GM23338 (cell line): ENCODE measurements at regions not wholly inside any gene's neighbourhood (a gene's known extent, or its start where the extent isn't known, plus 50 kb on each side); places are given as distances from the start of the nearest gene placed in this dataset.
A peak's percentile ranks its signal among the peaks of the same experiment; 100 is the strongest.

Experiments used
- ATAC-seq: fragments of 200-7000 bp; cut with Tn5 transposase; 3 replicates; pipeline ENCODE4 v1.9.1; 2020
- DNase-seq: peaks from one replicate; pipeline ENCODE4 v3.0.0-alpha.2; 2015; ENCODE audit warnings: low spot score
- H2AFZ ChIP-seq: fragments of 200-600 bp; sonication (generic); 2 replicates; pipeline ENCODE4 v1.8.0; 2016; ENCODE audit warnings: antibody characterized with exemption, mild to moderate bottlenecking, moderate library complexity
- H3F3A ChIP-seq: fragments of 200-600 bp; sonication (generic); replicated peaks from 2 replicates; pipeline ENCODE4 v1.8.0; 2017; ENCODE audit warnings: antibody characterized with exemption, mixed run types, low read depth
- H3K27ac ChIP-seq: fragments of 200-600 bp; sonication (generic); 2 replicates; pipeline ENCODE4 v1.6.1; 2016; ENCODE audit warnings: low read depth
- H3K27me3 ChIP-seq: fragments of 200-600 bp; sonication (generic); 2 replicates; pipeline ENCODE4 v1.8.0; 2016; ENCODE audit warnings: mild to moderate bottlenecking, mixed run types, moderate library complexity; ENCODE audit not compliant: insufficient read depth
- H3K36me3 ChIP-seq: fragments of 200-600 bp; sonication (generic); 2 replicates; pipeline ENCODE4 v1.8.0; 2016; ENCODE audit warnings: mild to moderate bottlenecking; ENCODE audit not compliant: insufficient read depth
- H3K4me1 ChIP-seq: fragments of 200-600 bp; sonication (generic); 2 replicates; pipeline ENCODE4 v1.8.0; 2016; ENCODE audit warnings: mild to moderate bottlenecking, moderate library complexity; ENCODE audit not compliant: insufficient read depth
- H3K4me2 ChIP-seq: fragments of 200-600 bp; sonication (generic); 2 replicates; pipeline ENCODE4 v1.7.1; 2017; ENCODE audit warnings: mixed run types
- H3K4me3 ChIP-seq: fragments of 200-600 bp; sonication (generic); 2 replicates; pipeline ENCODE4 v1.6.1; 2016; ENCODE audit warnings: mixed run types
- H3K79me2 ChIP-seq: fragments of 200-600 bp; sonication (generic); replicated peaks from 2 replicates; pipeline ENCODE4 v1.8.0; 2017; ENCODE audit warnings: mild to moderate bottlenecking; ENCODE audit not compliant: insufficient read depth
- H3K9me2 ChIP-seq: fragments of 200-600 bp; sonication (generic); 2 replicates; pipeline ENCODE4 v1.8.0; 2017; ENCODE audit not compliant: insufficient read depth
- H4K20me1 ChIP-seq: fragments of 200-600 bp; sonication (generic); replicated peaks from 2 replicates; pipeline ENCODE4 v1.8.0; 2017; ENCODE audit warnings: mild to moderate bottlenecking; ENCODE audit not compliant: insufficient read depth
- H3K27ac Mint-ChIP-seq: 2 replicates; pipeline ENCODE4 v1.8.0; 2020; ENCODE audit warnings: inconsistent platforms, mild to moderate bottlenecking, moderate library complexity, mixed read lengths
- H3K27me3 Mint-ChIP-seq: 3 replicates; pipeline ENCODE4 v1.8.0; 2022; ENCODE audit warnings: low read depth, mild to moderate bottlenecking, moderate library complexity, mixed read lengths, inconsistent platforms; ENCODE audit not compliant: insufficient read depth, poor library complexity
- H3K36me3 Mint-ChIP-seq: 3 replicates; pipeline ENCODE4 v1.8.0; 2021; ENCODE audit warnings: low read depth, mild to moderate bottlenecking, inconsistent platforms, moderate library complexity, mixed read lengths
- H3K4me1 Mint-ChIP-seq: 3 replicates; pipeline ENCODE4 v1.8.0; 2020; ENCODE audit warnings: mild to moderate bottlenecking, inconsistent platforms, mixed read lengths
- H3K4me3 Mint-ChIP-seq: 3 replicates; pipeline ENCODE4 v1.8.0; 2021; ENCODE audit warnings: moderate library complexity, mild to moderate bottlenecking, inconsistent platforms, mixed read lengths
- H3K9me3 Mint-ChIP-seq: 3 replicates; pipeline ENCODE4 v1.8.0; 2020; ENCODE audit warnings: moderate library complexity, mild to moderate bottlenecking, inconsistent platforms, mixed read lengths
- CREB1 ChIP-seq: fragments of 250-450 bp; sonication (Bioruptor Pico); IDR thresholded peaks from 2 replicates; pipeline ENCODE4 v1.5.0; 2020; ENCODE audit warnings: low read depth, mild to moderate bottlenecking, moderate library complexity
- EZH2 ChIP-seq: fragments of 200-600 bp; sonication (generic); IDR thresholded peaks from one replicate; pipeline ENCODE4 v1.8.0; 2017; ENCODE audit warnings: antibody characterized with exemption, mild to moderate bottlenecking, low read depth; ENCODE audit not compliant: unreplicated experiment
- EZH2phosphoT487 ChIP-seq: fragments of 200-600 bp; sonication (generic); IDR thresholded peaks from one replicate; pipeline ENCODE4 v1.8.1; 2018; ENCODE audit warnings: antibody characterized with exemption; ENCODE audit not compliant: unreplicated experiment
- JUNB ChIP-seq: IDR thresholded peaks from one replicate; pipeline ENCODE4 v1.6.1; 2016; ENCODE audit warnings: antibody characterized with exemption; ENCODE audit not compliant: unreplicated experiment
- NANOG ChIP-seq: IDR thresholded peaks from 2 replicates; pipeline ENCODE4 v1.6.1; 2016; ENCODE audit warnings: antibody characterized with exemption, borderline replicate concordance
- POLR2AphosphoS5 ChIP-seq: IDR thresholded peaks from 2 replicates; pipeline ENCODE4 v1.6.1; 2016; ENCODE audit warnings: antibody characterized with exemption, low read depth
- REST ChIP-seq: IDR thresholded peaks from one replicate; pipeline ENCODE4 v1.6.1; 2018; ENCODE audit warnings: antibody characterized with exemption; ENCODE audit not compliant: unreplicated experiment
- STAT1 ChIP-seq: IDR thresholded peaks from one replicate; pipeline ENCODE4 v1.6.1; 2016; ENCODE audit warnings: antibody characterized with exemption; ENCODE audit not compliant: unreplicated experiment
- ZNF114 ChIP-seq: fragments of 250-450 bp; sonication (Bioruptor Pico); IDR thresholded peaks from 2 replicates; pipeline ENCODE4 v1.5.0; 2020; ENCODE audit warnings: mild to moderate bottlenecking, moderate library complexity
- ZNF331 ChIP-seq: fragments of 250-450 bp; sonication (Bioruptor Pico); IDR thresholded peaks from 2 replicates; pipeline ENCODE4 v1.5.0; 2020; ENCODE audit warnings: low read depth, mild to moderate bottlenecking, moderate library complexity
- TF ChIP-seq, protein P1 (sequence below), 2 experiments: fragments of 200-600 bp in 1 of 2; sonication (generic) in 1 of 2; conservative IDR thresholded peaks; 2 replicates each; pipeline versions ENCODE4 v1.5.1 to v1.6.1; 2016 to 2017; ENCODE audit warnings: antibody characterized with exemption in 2 of 2, low read depth in 2 of 2, mild to moderate bottlenecking in 2 of 2, moderate library complexity in 1 of 2
- TF ChIP-seq, protein P2 (sequence below): IDR thresholded peaks from 2 replicates; pipeline ENCODE4 v1.6.1; 2016; ENCODE audit warnings: antibody characterized with exemption

GRCh38 chr10:53463539-53463938 lies 691.0 kb upstream of the MBL2 start:
- Mint-ChIP-seq H3K4me1 (peaks cover 10% of the 10 kb centered on the region; the same call in 2 of the 3 replicates), H3K27ac (no peak overlapping the region), H3K4me3 (no peak overlapping the region), H3K36me3 (peaks cover 55% of the 10 kb centered on the region), H3K9me3 (peaks cover 3% of the 10 kb centered on the region; the same call in 1 of the 3 replicates), H3K27me3 (no peaks in the 10 kb centered on the region)
- DNase-seq (no peak), ATAC-seq (no peak)
- Histone ChIP-seq H3K9me2 (no peaks in the 10 kb centered on the region), H3F3A (no peaks in the 10 kb centered on the region), H2AFZ (0 out of 2 replicates have a peak overlapping the region, but pooled peaks have one; percentile 4), H3K4me3 (no peak overlapping the region), H3K4me2 (no peak overlapping the region), H3K79me2 (no peaks in the 10 kb centered on the region), H3K36me3 (no peaks in the 10 kb centered on the region), H4K20me1 (no peaks in the 10 kb centered on the region), H3K27me3 (no peaks in the 10 kb centered on the region), H3K27ac (peak overlapping the region; percentile 11; the same call in 1 of the 2 replicates), H3K4me1 (peaks cover 9% of the 10 kb centered on the region; the same call in 1 of the 2 replicates)
- TF ChIP-seq ZNF114 (CRISPR knock-in tag) (no peak), CREB1 (no peak), POLR2AphosphoS5 (no peak), NANOG (no peak), EZH2phosphoT487 (no peak), EZH2 (no peak), REST (no peak)
- TF ChIP-seq, protein P1, sequence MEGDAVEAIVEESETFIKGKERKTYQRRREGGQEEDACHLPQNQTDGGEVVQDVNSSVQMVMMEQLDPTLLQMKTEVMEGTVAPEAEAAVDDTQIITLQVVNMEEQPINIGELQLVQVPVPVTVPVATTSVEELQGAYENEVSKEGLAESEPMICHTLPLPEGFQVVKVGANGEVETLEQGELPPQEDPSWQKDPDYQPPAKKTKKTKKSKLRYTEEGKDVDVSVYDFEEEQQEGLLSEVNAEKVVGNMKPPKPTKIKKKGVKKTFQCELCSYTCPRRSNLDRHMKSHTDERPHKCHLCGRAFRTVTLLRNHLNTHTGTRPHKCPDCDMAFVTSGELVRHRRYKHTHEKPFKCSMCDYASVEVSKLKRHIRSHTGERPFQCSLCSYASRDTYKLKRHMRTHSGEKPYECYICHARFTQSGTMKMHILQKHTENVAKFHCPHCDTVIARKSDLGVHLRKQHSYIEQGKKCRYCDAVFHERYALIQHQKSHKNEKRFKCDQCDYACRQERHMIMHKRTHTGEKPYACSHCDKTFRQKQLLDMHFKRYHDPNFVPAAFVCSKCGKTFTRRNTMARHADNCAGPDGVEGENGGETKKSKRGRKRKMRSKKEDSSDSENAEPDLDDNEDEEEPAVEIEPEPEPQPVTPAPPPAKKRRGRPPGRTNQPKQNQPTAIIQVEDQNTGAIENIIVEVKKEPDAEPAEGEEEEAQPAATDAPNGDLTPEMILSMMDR (conservative IDR thresholded peaks at IDR 0.05; ENCODE audit: low read depth in 2 of 2) = no peak
- TF ChIP-seq, protein P2, sequence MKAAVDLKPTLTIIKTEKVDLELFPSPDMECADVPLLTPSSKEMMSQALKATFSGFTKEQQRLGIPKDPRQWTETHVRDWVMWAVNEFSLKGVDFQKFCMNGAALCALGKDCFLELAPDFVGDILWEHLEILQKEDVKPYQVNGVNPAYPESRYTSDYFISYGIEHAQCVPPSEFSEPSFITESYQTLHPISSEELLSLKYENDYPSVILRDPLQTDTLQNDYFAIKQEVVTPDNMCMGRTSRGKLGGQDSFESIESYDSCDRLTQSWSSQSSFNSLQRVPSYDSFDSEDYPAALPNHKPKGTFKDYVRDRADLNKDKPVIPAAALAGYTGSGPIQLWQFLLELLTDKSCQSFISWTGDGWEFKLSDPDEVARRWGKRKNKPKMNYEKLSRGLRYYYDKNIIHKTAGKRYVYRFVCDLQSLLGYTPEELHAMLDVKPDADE = no peak

- Histone ChIP-seq H3K4me2 (no peak overlapping the region), H3K27ac (no peak overlapping the region), H3K36me3 (no peaks in the 10 kb centered on the region), H3K9me2 (no peaks in the 10 kb centered on the region), H3K79me2 (no peaks in the 10 kb centered on the region), H3K27me3 (no peaks in the 10 kb centered on the region), H2AFZ (no peak overlapping the region), H3K4me1 (no peaks in the 10 kb centered on the region; the same call in 1 of the 2 replicates), H3K4me3 (no peak overlapping the region), H4K20me1 (no peaks in the 10 kb centered on the region), H3F3A (no peaks in the 10 kb centered on the region)
- H3K9me3 Mint-ChIP-seq = no peaks in the 10 kb centered on the region
- no peak overlapping the region for H3K4me3 Mint-ChIP-seq
- H3K27me3 Mint-ChIP-seq = no peaks in the 10 kb centered on the region
- peaks cover 19% of the 10 kb centered on the region for H3K36me3 Mint-ChIP-seq
- no peak overlapping the region for H3K27ac Mint-ChIP-seq
- 0 out of 3 replicates have a peak, but pooled peaks cover 4% of the 10 kb centered on the region for H3K4me1 Mint-ChIP-seq
- ATAC-seq (no peak), DNase-seq (peak; percentile 24)
- TF ChIP-seq, protein P1 (conservative IDR thresholded peaks at IDR 0.05; ENCODE audit: low read depth in 2 of 2) = no peak
- TF ChIP-seq EZH2phosphoT487 = no peak
- TF ChIP-seq ZNF331 (CRISPR knock-in tag) = no peak
- TF ChIP-seq NANOG = no peak
- TF ChIP-seq EZH2 = no peak
- no peak for TF ChIP-seq ZNF114 (CRISPR knock-in tag)
- TF ChIP-seq JUNB = no peak
- TF ChIP-seq REST = no peak
- TF ChIP-seq STAT1 = no peak
These were observed 685.4 kb upstream of the MBL2 start for GRCh38 chr10:53458007-53458406.
